ENCODE measurements at regions not wholly inside any gene's neighbourhood (a gene's known extent, or its start where the extent isn't known, plus 50 kb on each side); places are given as distances from the start of the nearest gene placed in this dataset.

DNA sequence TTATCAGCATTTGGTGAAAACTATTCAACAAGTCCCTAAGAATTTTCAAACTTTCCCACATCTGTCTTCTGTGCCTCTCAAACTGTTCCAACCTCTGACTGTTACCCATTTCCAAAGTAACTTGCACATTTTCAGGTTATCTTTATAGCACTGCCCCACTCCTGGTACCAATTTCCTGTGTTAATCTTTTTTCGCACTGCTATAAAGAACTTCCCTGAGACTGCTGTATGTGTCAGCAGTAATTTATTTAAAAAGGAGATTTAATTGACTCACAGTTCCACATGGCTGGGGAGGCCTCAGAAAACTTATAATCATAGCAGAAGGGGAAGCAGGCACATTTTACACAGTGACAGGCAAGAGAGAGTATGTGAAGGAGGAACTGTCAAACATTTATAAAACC is 310.9 kb upstream of the SLITRK3 start:
- TF ChIP-seq, protein P1, sequence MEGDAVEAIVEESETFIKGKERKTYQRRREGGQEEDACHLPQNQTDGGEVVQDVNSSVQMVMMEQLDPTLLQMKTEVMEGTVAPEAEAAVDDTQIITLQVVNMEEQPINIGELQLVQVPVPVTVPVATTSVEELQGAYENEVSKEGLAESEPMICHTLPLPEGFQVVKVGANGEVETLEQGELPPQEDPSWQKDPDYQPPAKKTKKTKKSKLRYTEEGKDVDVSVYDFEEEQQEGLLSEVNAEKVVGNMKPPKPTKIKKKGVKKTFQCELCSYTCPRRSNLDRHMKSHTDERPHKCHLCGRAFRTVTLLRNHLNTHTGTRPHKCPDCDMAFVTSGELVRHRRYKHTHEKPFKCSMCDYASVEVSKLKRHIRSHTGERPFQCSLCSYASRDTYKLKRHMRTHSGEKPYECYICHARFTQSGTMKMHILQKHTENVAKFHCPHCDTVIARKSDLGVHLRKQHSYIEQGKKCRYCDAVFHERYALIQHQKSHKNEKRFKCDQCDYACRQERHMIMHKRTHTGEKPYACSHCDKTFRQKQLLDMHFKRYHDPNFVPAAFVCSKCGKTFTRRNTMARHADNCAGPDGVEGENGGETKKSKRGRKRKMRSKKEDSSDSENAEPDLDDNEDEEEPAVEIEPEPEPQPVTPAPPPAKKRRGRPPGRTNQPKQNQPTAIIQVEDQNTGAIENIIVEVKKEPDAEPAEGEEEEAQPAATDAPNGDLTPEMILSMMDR (IDR thresholded peaks at IDR 0.05) = no peak
- no peak for TF ChIP-seq POLR2A (IDR thresholded peaks at IDR 0.05)
